GM12878 (cell line): ENCODE measurements at regions not wholly inside any gene's neighbourhood (a gene's known extent, or its start where the extent isn't known, plus 50 kb on each side); places are given as distances from the start of the nearest gene placed in this dataset.

Experiments
- ATAC-seq: fragments of 200-7000 bp; cut with Tn5 transposase; 3 replicates; pipeline ENCODE4 v1.9.1; 2020; ENCODE audit warnings: mild to moderate bottlenecking, moderate library complexity
- BruUV-seq: library from RNA; stranded (reverse); fragments of 400-500 nt; replicated peaks from 2 replicates; lab custom pipeline; 2021; lab: Mats Ljungman, UMichigan
- CTCF ChIA-PET: fragments of 300-600 bp; sonication (Branson Sonifier 250); formaldehyde crosslinking; extraction: SDS; loops from one replicate; lab custom pipeline; 2021; ENCODE audit warnings: inconsistent platforms; lab: Yijun Ruan, JAX
- POLR2A ChIA-PET: fragments of 350-600 bp; formaldehyde crosslinking; extraction: SDS; loops from one replicate; lab custom pipeline; 2021; ENCODE audit warnings: inconsistent platforms; lab: Charles Lee
- RAD21 ChIA-PET: fragments of 300-600 bp; sonication (Branson Sonifier 250); formaldehyde crosslinking; loops from one replicate; lab custom pipeline; 2023; ENCODE audit warnings: antibody characterized with exemption; ENCODE audit not compliant: unreplicated experiment; lab: Charles Lee
- SMC1A ChIA-PET: fragments of 300-600 bp; sonication (Branson Sonifier 250); formaldehyde crosslinking; loops from one replicate; lab custom pipeline; 2023; ENCODE audit not compliant: unreplicated experiment, uncharacterized antibody; lab: Charles Lee
- DNase-seq: peaks from one replicate; pipeline ENCODE4 v3.0.0-alpha.2; 2011; ENCODE audit warnings: low read depth, low spot score
- FAIRE-seq: peaks from 3 replicates; lab custom pipeline; 2011; peaks lifted over from hg19 to GRCh38; lab: Jason Lieb, UNC
- H2AFZ ChIP-seq: 2 replicates; pipeline ENCODE4 v1.6.0; 2011; ENCODE audit warnings: low read depth, low read length, control low read depth; ENCODE audit not compliant: control insufficient read depth
- H3K27ac ChIP-seq: 2 replicates; pipeline ENCODE4 v1.5.1; 2011; ENCODE audit warnings: control low read depth; ENCODE audit not compliant: control insufficient read depth, insufficient read depth
- H3K27me3 ChIP-seq, 2 experiments: replicated peaks in 1 of 2; 2 replicates each; pipeline versions ENCODE4 v1.6.0 to v1.6.1; 2011; ENCODE audit warnings: low read length in 1 of 2; ENCODE audit not compliant: control insufficient read depth in 2 of 2, insufficient read depth in 2 of 2
- H3K36me3 ChIP-seq, 2 experiments: 2 replicates each; pipeline ENCODE4 v1.5.1; 2011; ENCODE audit warnings: low read length in 1 of 2; ENCODE audit not compliant: control insufficient read depth in 2 of 2, insufficient read depth in 2 of 2
- H3K4me1 ChIP-seq: 2 replicates; pipeline ENCODE4 v1.6.1; 2011; ENCODE audit warnings: mild to moderate bottlenecking, low read length, moderate library complexity, mixed read lengths; ENCODE audit not compliant: control insufficient read depth, insufficient read depth
- H3K4me2 ChIP-seq: 2 replicates; pipeline ENCODE4 v1.6.0; 2011; ENCODE audit warnings: control low read depth; ENCODE audit not compliant: control insufficient read depth, insufficient read depth
- H3K4me3 ChIP-seq: fragments of 200-600 bp; sonication (generic); 2 replicates; pipeline ENCODE4 v1.5.1; 2016
- H3K79me2 ChIP-seq: 2 replicates; pipeline ENCODE4 v1.6.0; 2011; ENCODE audit warnings: low read length; ENCODE audit not compliant: control insufficient read depth, insufficient read depth
- H3K9ac ChIP-seq: 2 replicates; pipeline ENCODE4 v1.8.0; 2011; ENCODE audit warnings: low read length, control low read depth, mixed read lengths; ENCODE audit not compliant: control insufficient read depth, insufficient read depth
- H3K9me3 ChIP-seq: replicated peaks from 3 replicates; pipeline ENCODE4 v1.5.1; 2011; ENCODE audit warnings: mild to moderate bottlenecking, low read length; ENCODE audit not compliant: control insufficient read depth, insufficient read depth
- H4K20me1 ChIP-seq: 2 replicates; pipeline ENCODE4 v1.6.0; 2011; ENCODE audit not compliant: control insufficient read depth, insufficient read depth
- BCL3 ChIP-seq: IDR thresholded peaks from 2 replicates; pipeline ENCODE4 v1.6.1; 2011; ENCODE audit warnings: borderline replicate concordance, low read depth, mild to moderate bottlenecking, moderate library complexity, low read length; ENCODE audit not compliant: insufficient read depth, poor library complexity, severe bottlenecking
- CUX1 ChIP-seq: IDR thresholded peaks from 2 replicates; pipeline ENCODE4 v1.6.1; 2012; ENCODE audit warnings: improper control_type of control experiment, low read depth, low read length; ENCODE audit not compliant: insufficient replicate concordance
- FOXK2 ChIP-seq: fragments of 450-650 bp; IDR thresholded peaks from 2 replicates; pipeline ENCODE4 v1.6.1; 2017; ENCODE audit warnings: mild to moderate bottlenecking, moderate library complexity
- LARP7 ChIP-seq: fragments of 450-650 bp; IDR thresholded peaks from 2 replicates; pipeline ENCODE4 v1.6.1; 2017; ENCODE audit warnings: mild to moderate bottlenecking
- SREBF2 ChIP-seq: IDR thresholded peaks from 2 replicates; pipeline ENCODE4 v1.6.1; 2012; ENCODE audit warnings: mild to moderate bottlenecking, low read length
- SRF ChIP-seq, 2 experiments: IDR thresholded peaks; 2 replicates each; pipeline ENCODE4 v1.6.1; 2011; ENCODE audit warnings: low read depth in 2 of 2, low read length in 2 of 2, mild to moderate bottlenecking in 1 of 2, moderate library complexity in 1 of 2
- ZNF592 ChIP-seq: fragments of 450-650 bp; IDR thresholded peaks from 2 replicates; pipeline ENCODE4 v1.6.1; 2017; ENCODE audit warnings: mild to moderate bottlenecking, moderate library complexity
- WGBS: methylation state at CpG from one replicate; pipeline ENCODE4 v1.1.6; 2016; ENCODE audit warnings: low lambda C conversion rate; ENCODE audit not compliant: insufficient replicate concordance, insufficient coverage; ENCODE audit errors: missing lambda C conversion rate; 5-methylcytosine and 5-hydroxymethylcytosine counted together
- in situ Hi-C: fragments of 300-500 bp; cut with MboI; formaldehyde crosslinking; loops from 9 replicates; pipeline ENCODE4 v1.14.3; 2018; ENCODE audit warnings: mixed read lengths
- intact Hi-C: fragments of 100-400 bp; cut with micrococcal nuclease; formaldehyde crosslinking; loops from one replicate; pipeline ENCODE4 v1.14.2; 2022; ENCODE audit not compliant: unreplicated experiment

GRCh38 chr12:54129028-54129903 is 59.5 kb downstream of the SMUG1 start:
- intact Hi-C loops (no loop called here), in situ Hi-C loops (no loop called here)
- Histone ChIP-seq H4K20me1 (no peaks in the 10 kb centered on the region), H3K36me3 (no peaks in the 10 kb centered on the region), H3K4me2 (no peak overlapping the region), H2AFZ (no peak overlapping the region), H3K4me1 (no peaks in the 10 kb centered on the region), H3K79me2 (no peaks in the 10 kb centered on the region), H3K4me3 (no peak overlapping the region), H3K27ac (no peak overlapping the region), H3K9me3 (no peaks in the 10 kb centered on the region), H3K27me3 (peaks cover 8 to 16% of the 10 kb centered on the region in 2 experiments), H3K9ac (no peak overlapping the region)
- RAD21 ChIA-PET: no interaction called here
- CTCF ChIA-PET: interaction anchor here (7.1 kb wide), 1 partner anchor 97 kb away, joined by 45 read pairs; the partner anchor contains the start of gene HOXC5
- ATAC-seq (no peak), FAIRE-seq (no peak), DNase-seq (no peak)
- TF ChIP-seq FOXK2 (no peak), SREBF2 (no peak), SRF (IDR thresholded peaks at IDR 0.05; ENCODE audit: low read depth in 2 of 2, low read length in 2 of 2) (no peak), ZNF592 (no peak), LARP7 (no peak), BCL3 (no peak), CUX1 (no peak)
- SMC1A ChIA-PET: interaction anchor here (0.6 to 1.8 kb wide), 3 partner anchors 9 to 179 kb away, joined by 3 to 4 read pairs (median 3); partner anchors contain the start of gene HOXC5
- POLR2A ChIA-PET: interaction anchor here (1.1 kb wide), 1 partner anchor 46 kb away, joined by 3 read pairs; no protein-coding TSS in a partner anchor
- BruUV-seq: no TSS peak
- WGBS: 52% methylated on average over 16 of the region's 20 CpGs
